Activated CD8-positive, alpha-beta memory T cell treated with anti-CD3 and anti-CD28 coated beads, Interleukin-2, amount 10 ng/mL, durations not matched to agents 7 days and 5 days (primary cell): ENCODE measurements at regions not wholly inside any gene's neighbourhood (a gene's known extent, or its start where the extent isn't known, plus 50 kb on each side); places are given as distances from the start of the nearest gene placed in this dataset.
"Not testable (repeated sequence)": the region's sequence is repeated elsewhere in the genome, so short reads cannot be mapped to it uniquely, and the experiment has no call there.

Experiments used
- ATAC-seq: fragments of 150-1000 bp; cut with Tn5 transposase; one replicate; pipeline ENCODE4 v1.10.0; 2021; ENCODE audit warnings: moderate library complexity
- CTCF ChIA-PET: fragments of 350-600 bp; sonication (Branson Sonifier 250); formaldehyde crosslinking; loops from one replicate; lab custom pipeline; 2021; ENCODE audit warnings: antibody characterized with exemption; lab: Charles Lee
- DNase-seq: peaks from one replicate; pipeline ENCODE4 v3.0.0-alpha.2; 2020
- H3K27ac Mint-ChIP-seq: one replicate; pipeline ENCODE4 v1.8.0; 2021; ENCODE audit warnings: mild to moderate bottlenecking, mixed read lengths
- H3K27me3 Mint-ChIP-seq: one replicate; pipeline ENCODE4 v1.8.0; 2021; ENCODE audit warnings: mixed read lengths
- H3K36me3 Mint-ChIP-seq: one replicate; pipeline ENCODE4 v1.8.0; 2021; ENCODE audit warnings: mild to moderate bottlenecking, mixed read lengths
- H3K4me1 Mint-ChIP-seq: one replicate; pipeline ENCODE4 v1.8.0; 2021; ENCODE audit warnings: mixed read lengths
- H3K4me3 Mint-ChIP-seq: one replicate; pipeline ENCODE4 v1.8.0; 2021; ENCODE audit warnings: mild to moderate bottlenecking, moderate library complexity, mixed read lengths
- H3K9me3 Mint-ChIP-seq: one replicate; pipeline ENCODE4 v1.8.0; 2022; ENCODE audit warnings: low read depth, mixed read lengths

GRCh38 chr3:87949879-87950208 lies 109.0 kb downstream of the CGGBP1 start:
- CTCF ChIA-PET, result no interaction called here
- no peak for ATAC-seq
- no peak for DNase-seq
- Mint-ChIP-seq H3K27ac (no peak overlapping the region), H3K36me3 (no peaks in the 10 kb centered on the region), H3K4me3 (no peak overlapping the region), H3K4me1 (no peaks in the 10 kb centered on the region), H3K9me3 (no peaks in the 10 kb centered on the region), H3K27me3 (peaks cover 12% of the 10 kb centered on the region)

GRCh38 chr3:87949189-87949878 lies 109.5 kb downstream of the CGGBP1 start:
- Mint-ChIP-seq H3K36me3 (no peaks in the 10 kb centered on the region), H3K9me3 (no peaks in the 10 kb centered on the region), H3K4me1 (no peaks in the 10 kb centered on the region), H3K4me3 (no peak overlapping the region), H3K27ac (no peak overlapping the region), H3K27me3 (peaks cover 10% of the 10 kb centered on the region)
- no peak for ATAC-seq
- DNase-seq, result no peak
- CTCF ChIA-PET, result no interaction called here

GRCh38 chr3:87946007-87946406 lies 112.8 kb downstream of the CGGBP1 start:
- H3K27ac Mint-ChIP-seq, H3K9me3 Mint-ChIP-seq, H3K36me3 Mint-ChIP-seq, DNase-seq, H3K4me3 Mint-ChIP-seq, H3K4me1 Mint-ChIP-seq, CTCF ChIA-PET, ATAC-seq, H3K27me3 Mint-ChIP-seq: not testable (repeated sequence)

GRCh38 chr3:87942256-87942655 lies 116.5 kb downstream of the CGGBP1 start:
- H3K4me1 Mint-ChIP-seq, DNase-seq, H3K27me3 Mint-ChIP-seq, ATAC-seq, H3K4me3 Mint-ChIP-seq, CTCF ChIA-PET, H3K27ac Mint-ChIP-seq, H3K36me3 Mint-ChIP-seq, H3K9me3 Mint-ChIP-seq: not testable (repeated sequence)

GRCh38 chr3:87924485-87924884 lies 134.3 kb downstream of the CGGBP1 start:
- no peak overlapping the region for H3K27ac Mint-ChIP-seq
- no peak overlapping the region for H3K4me3 Mint-ChIP-seq
- no peaks in the 10 kb centered on the region for H3K4me1 Mint-ChIP-seq
- H3K9me3 Mint-ChIP-seq, result peaks cover 11% of the 10 kb centered on the region
- CTCF ChIA-PET, result no interaction called here
- H3K27me3 Mint-ChIP-seq, result peaks cover 2% of the 10 kb centered on the region
- H3K36me3 Mint-ChIP-seq, result no peaks in the 10 kb centered on the region
- no peak for ATAC-seq
- DNase-seq, result no peak

GRCh38 chr3:87920549-87920948 lies 138.3 kb downstream of the CGGBP1 start:
- ATAC-seq (no peak), DNase-seq (no peak)
- Mint-ChIP-seq H3K27ac (no peak overlapping the region), H3K27me3 (peaks cover 12% of the 10 kb centered on the region), H3K9me3 (peaks cover 9% of the 10 kb centered on the region), H3K4me1 (no peaks in the 10 kb centered on the region), H3K4me3 (no peak overlapping the region), H3K36me3 (no peaks in the 10 kb centered on the region)
- CTCF ChIA-PET, result no interaction called here

GRCh38 chr3:87901141-87901540 lies 157.7 kb downstream of the CGGBP1 start:
- no peaks in the 10 kb centered on the region for H3K4me1 Mint-ChIP-seq
- no peaks in the 10 kb centered on the region for H3K9me3 Mint-ChIP-seq
- DNase-seq, result no peak
- H3K27ac Mint-ChIP-seq, result no peak overlapping the region
- H3K36me3 Mint-ChIP-seq, result no peaks in the 10 kb centered on the region
- H3K27me3 Mint-ChIP-seq, result no peaks in the 10 kb centered on the region
- ATAC-seq, result no peak
- CTCF ChIA-PET, result no interaction called here
- no peak overlapping the region for H3K4me3 Mint-ChIP-seq

GRCh38 chr3:87900061-87900460 lies 158.7 kb downstream of the CGGBP1 start:
- Mint-ChIP-seq H3K9me3 (no peaks in the 10 kb centered on the region), H3K27me3 (no peaks in the 10 kb centered on the region)
- CTCF ChIA-PET, result no interaction called here

GRCh38 chr3:87898971-87899370 lies 159.8 kb downstream of the CGGBP1 start:
- no peaks in the 10 kb centered on the region for H3K27me3 Mint-ChIP-seq

More at GRCh38 chr3:87900061-87900460, 158.7 kb downstream of the CGGBP1 start:
- Mint-ChIP-seq H3K27ac (no peak overlapping the region), H3K4me1 (no peaks in the 10 kb centered on the region), H3K36me3 (no peaks in the 10 kb centered on the region), H3K4me3 (no peak overlapping the region)
- DNase-seq (no peak), ATAC-seq (no peak)

GRCh38 chr3:87895983-87896382 lies 162.8 kb downstream of the CGGBP1 start:
- Mint-ChIP-seq H3K27ac (no peak overlapping the region), H3K27me3 (no peaks in the 10 kb centered on the region), H3K9me3 (no peaks in the 10 kb centered on the region), H3K4me3 (no peak overlapping the region), H3K4me1 (no peaks in the 10 kb centered on the region), H3K36me3 (no peaks in the 10 kb centered on the region)
- CTCF ChIA-PET, result no interaction called here
- ATAC-seq (no peak), DNase-seq (no peak)

More at GRCh38 chr3:87898971-87899370, 159.8 kb downstream of the CGGBP1 start:
- CTCF ChIA-PET, result no interaction called here
- no peak for ATAC-seq
- Mint-ChIP-seq H3K9me3 (no peaks in the 10 kb centered on the region), H3K4me1 (no peaks in the 10 kb centered on the region), H3K27ac (no peak overlapping the region), H3K36me3 (no peaks in the 10 kb centered on the region), H3K4me3 (no peak overlapping the region)
- no peak for DNase-seq

- no peaks in the 10 kb centered on the region for H3K36me3 Mint-ChIP-seq
- H3K27ac Mint-ChIP-seq, result no peak overlapping the region
- H3K9me3 Mint-ChIP-seq, result no peaks in the 10 kb centered on the region
- no peak overlapping the region for H3K4me3 Mint-ChIP-seq
- ATAC-seq, result no peak
- CTCF ChIA-PET, result no interaction called here
- no peaks in the 10 kb centered on the region for H3K4me1 Mint-ChIP-seq
- no peak for DNase-seq
- H3K27me3 Mint-ChIP-seq, result no peaks in the 10 kb centered on the region
These were observed 185.7 kb downstream of the CGGBP1 start for GRCh38 chr3:87873136-87873535.

- Mint-ChIP-seq H3K27ac (no peak overlapping the region), H3K9me3 (no peaks in the 10 kb centered on the region), H3K27me3 (no peaks in the 10 kb centered on the region), H3K36me3 (no peaks in the 10 kb centered on the region), H3K4me1 (no peaks in the 10 kb centered on the region), H3K4me3 (no peak overlapping the region)
- ATAC-seq (no peak), DNase-seq (no peak)
- CTCF ChIA-PET, result no interaction called here
These were observed 191.8 kb downstream of the CGGBP1 start for GRCh38 chr3:87867001-87867400.

- CTCF ChIA-PET, result no interaction called here
- Mint-ChIP-seq H3K4me3 (no peak overlapping the region), H3K36me3 (no peaks in the 10 kb centered on the region), H3K27me3 (no peaks in the 10 kb centered on the region), H3K4me1 (no peaks in the 10 kb centered on the region), H3K27ac (no peak overlapping the region), H3K9me3 (no peaks in the 10 kb centered on the region)
- no peak for ATAC-seq
- DNase-seq, result no peak
These were observed 202.7 kb downstream of the CGGBP1 start for GRCh38 chr3:87856126-87856525.

- CTCF ChIA-PET, result no interaction called here
- Mint-ChIP-seq H3K27me3 (no peaks in the 10 kb centered on the region), H3K4me3 (no peak overlapping the region), H3K27ac (no peak overlapping the region), H3K4me1 (no peaks in the 10 kb centered on the region), H3K36me3 (no peaks in the 10 kb centered on the region), H3K9me3 (no peaks in the 10 kb centered on the region)
- DNase-seq (no peak), ATAC-seq (no peak)
These were observed 203.2 kb downstream of the CGGBP1 start for GRCh38 chr3:87855616-87856015.

GRCh38 chr3:87855211-87855610 lies 203.6 kb downstream of the CGGBP1 start:
- no peak overlapping the region for H3K4me3 Mint-ChIP-seq
- H3K4me1 Mint-ChIP-seq, result no peaks in the 10 kb centered on the region
- no peak overlapping the region for H3K27ac Mint-ChIP-seq
- DNase-seq, result no peak
- H3K9me3 Mint-ChIP-seq, result no peaks in the 10 kb centered on the region
- H3K36me3 Mint-ChIP-seq, result no peaks in the 10 kb centered on the region
- CTCF ChIA-PET, result no interaction called here
- ATAC-seq, result no peak
- no peaks in the 10 kb centered on the region for H3K27me3 Mint-ChIP-seq
